Psoas muscle (tissue), 7 donors: ENCODE measurements at regions not wholly inside any gene's neighbourhood (a gene's known extent, or its start where the extent isn't known, plus 50 kb on each side); places are given as distances from the start of the nearest gene placed in this dataset.

Experiments
- ATAC-seq, 4 donors: fragments of 200-7000 bp; cut with Tn5 transposase; one replicate each; pipeline ENCODE4 v1.9.1; 2020; ENCODE audit warnings: moderate library complexity in 3 of 4, mild to moderate bottlenecking in 2 of 4
- DNase-seq, 2 donors: peaks; one replicate each; pipeline ENCODE4 v3.0.0-alpha.2; 2020
- H3K27ac ChIP-seq: fragments of 200-600 bp; one replicate; pipeline ENCODE4 v1.8.0; 2022
- H3K27me3 ChIP-seq, 3 donors: fragments of 200-600 bp in 1 of 3; one replicate each; pipeline versions ENCODE4 v1.6.1 to v1.8.0; 2013 to 2022; ENCODE audit warnings: low read length in 2 of 3, mild to moderate bottlenecking in 2 of 3, moderate library complexity in 1 of 3; ENCODE audit not compliant: insufficient read depth in 3 of 3
- H3K36me3 ChIP-seq, 2 donors: fragments of 200-600 bp in 1 of 2; one replicate each; pipeline versions ENCODE4 v1.6.1 to v1.8.0; 2013 to 2022; ENCODE audit warnings: low read depth in 1 of 2, mild to moderate bottlenecking in 1 of 2, moderate library complexity in 1 of 2; ENCODE audit not compliant: insufficient read depth in 1 of 2
- H3K4me1 ChIP-seq: fragments of 200-600 bp; one replicate; pipeline ENCODE4 v1.8.0; 2022
- H3K4me3 ChIP-seq: fragments of 200-600 bp; one replicate; pipeline ENCODE4 v1.8.0; 2022; ENCODE audit warnings: mild to moderate bottlenecking
- H3K9me3 ChIP-seq: fragments of 200-600 bp; one replicate; pipeline ENCODE4 v1.8.0; 2022
- WGBS, 3 donors: extraction: QIAGEN DNeasy Blood & Tissue Kit; methylation state at CpG; one replicate each; pipeline versions ENCODE4 v1.1.6 to v1.1.7; 2013; 5-methylcytosine and 5-hydroxymethylcytosine counted together
- intact Hi-C, 2 donors: fragments of 100-400 bp; cut with DNase I; formaldehyde crosslinking; loops; one replicate each; pipeline versions ENCODE4 v1.11.0 to v1.14.2; 2022
- TF ChIP-seq, protein P1 (sequence below): fragments of 200-600 bp; IDR thresholded peaks from one replicate; pipeline ENCODE4 v1.8.0; 2022; ENCODE audit warnings: antibody characterized with exemption
- donor health status: healthy with polysubstance abuse.
- donor health status: DM: no; HTN: no; CAD: no; lungs with moderate emphysema.
- donor health status: Bipolar disorder and iron deficiency.
- donor health status: healthy.
- donor health status: DM: yes; HTN: yes; CAD: no.
- donor health status: DM: no; HTN: no; CAD: no.
- donor health status: DM: yes; HTN: yes; CAD: no.

GRCh38 chr6:81838031-81838430 is 85.5 kb upstream of the TENT5A start:
- 93 to 95% (median 94%) methylated on average over 4 of the region's 4 CpGs for WGBS, 3 donors
- intact Hi-C loops = no loop called here
- TF ChIP-seq, protein P1, sequence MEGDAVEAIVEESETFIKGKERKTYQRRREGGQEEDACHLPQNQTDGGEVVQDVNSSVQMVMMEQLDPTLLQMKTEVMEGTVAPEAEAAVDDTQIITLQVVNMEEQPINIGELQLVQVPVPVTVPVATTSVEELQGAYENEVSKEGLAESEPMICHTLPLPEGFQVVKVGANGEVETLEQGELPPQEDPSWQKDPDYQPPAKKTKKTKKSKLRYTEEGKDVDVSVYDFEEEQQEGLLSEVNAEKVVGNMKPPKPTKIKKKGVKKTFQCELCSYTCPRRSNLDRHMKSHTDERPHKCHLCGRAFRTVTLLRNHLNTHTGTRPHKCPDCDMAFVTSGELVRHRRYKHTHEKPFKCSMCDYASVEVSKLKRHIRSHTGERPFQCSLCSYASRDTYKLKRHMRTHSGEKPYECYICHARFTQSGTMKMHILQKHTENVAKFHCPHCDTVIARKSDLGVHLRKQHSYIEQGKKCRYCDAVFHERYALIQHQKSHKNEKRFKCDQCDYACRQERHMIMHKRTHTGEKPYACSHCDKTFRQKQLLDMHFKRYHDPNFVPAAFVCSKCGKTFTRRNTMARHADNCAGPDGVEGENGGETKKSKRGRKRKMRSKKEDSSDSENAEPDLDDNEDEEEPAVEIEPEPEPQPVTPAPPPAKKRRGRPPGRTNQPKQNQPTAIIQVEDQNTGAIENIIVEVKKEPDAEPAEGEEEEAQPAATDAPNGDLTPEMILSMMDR = no peak
- Histone ChIP-seq H3K4me1 (no peaks in the 10 kb centered on the region), H3K36me3 (no peaks in the 10 kb centered on the region), H3K9me3 (no peaks in the 10 kb centered on the region), H3K4me3 (no peak overlapping the region), H3K27me3 (no peaks in the 10 kb centered on the region), H3K27ac (no peak overlapping the region)
- no peak for ATAC-seq
- DNase-seq = no peak

DNA sequence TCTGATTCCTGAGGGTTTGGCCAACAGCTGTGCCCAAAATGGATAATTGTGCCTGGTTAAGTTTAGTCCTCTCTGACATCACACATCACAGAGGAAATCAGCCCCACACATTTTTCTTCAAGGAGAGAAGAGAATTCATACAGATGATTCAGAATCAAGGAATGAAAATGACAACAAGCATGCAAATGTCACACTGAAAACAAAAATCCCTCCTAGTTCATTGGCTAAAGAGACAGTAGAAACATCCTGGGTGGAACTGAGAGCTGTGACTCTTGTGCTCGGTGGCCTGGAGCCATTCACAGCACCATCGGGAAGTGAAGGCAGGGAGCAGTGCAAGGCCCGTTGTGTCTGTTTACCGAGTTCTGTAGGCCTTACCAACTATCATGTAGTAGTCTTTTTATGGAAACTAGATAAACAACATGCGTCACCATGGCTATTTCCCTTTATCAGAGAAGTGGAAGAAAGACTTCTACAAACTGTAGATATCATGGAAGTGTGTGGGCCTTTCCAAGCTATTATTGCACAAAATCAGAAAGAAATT is 81.7 kb upstream of the TENT5A start:
- no peak overlapping the region for H3K27ac ChIP-seq
- TF ChIP-seq, protein P1 = no peak
- no peaks in the 10 kb centered on the region for H3K9me3 ChIP-seq
- H3K27me3 ChIP-seq = no peaks in the 10 kb centered on the region
- DNase-seq = no peak
- H3K4me1 ChIP-seq = no peaks in the 10 kb centered on the region
- no peaks in the 10 kb centered on the region for H3K36me3 ChIP-seq
- H3K4me3 ChIP-seq = no peak overlapping the region
- intact Hi-C loops = no loop called here
- ATAC-seq = no peak
- WGBS, 3 donors = 42 to 57% (median 44%) methylated on average over 5 of the region's 5 CpGs

DNA sequence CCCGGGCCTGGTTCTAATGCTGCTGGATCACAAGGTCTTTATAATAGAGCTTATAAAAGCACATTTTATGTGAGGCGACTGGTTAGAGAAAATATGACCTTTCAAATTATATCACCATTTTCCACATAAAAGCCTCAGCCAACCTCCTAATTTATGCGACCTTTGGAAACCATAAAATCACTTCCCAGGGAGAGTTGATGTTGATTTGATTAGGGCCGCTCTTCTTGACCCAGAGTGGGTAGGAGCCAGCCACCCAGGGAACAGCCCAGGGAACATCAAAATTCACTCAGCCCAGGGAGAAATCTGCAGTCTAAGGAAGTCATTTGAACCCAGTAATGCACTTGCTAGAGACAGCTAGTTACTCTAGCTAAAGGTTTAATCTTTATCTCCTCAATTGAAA is 79.8 kb upstream of the TENT5A start:
- Histone ChIP-seq H3K9me3 (no peaks in the 10 kb centered on the region), H3K27ac (no peak overlapping the region), H3K4me3 (no peak overlapping the region), H3K27me3 (no peaks in the 10 kb centered on the region), H3K4me1 (no peaks in the 10 kb centered on the region), H3K36me3 (no peaks in the 10 kb centered on the region)
- ATAC-seq (no peak), DNase-seq (no peak)
- 60 to 68% (median 62%) methylated on average over 4 of the region's 4 CpGs for WGBS, 3 donors
- TF ChIP-seq, protein P1 = no peak
- intact Hi-C loops = no loop called here

DNA sequence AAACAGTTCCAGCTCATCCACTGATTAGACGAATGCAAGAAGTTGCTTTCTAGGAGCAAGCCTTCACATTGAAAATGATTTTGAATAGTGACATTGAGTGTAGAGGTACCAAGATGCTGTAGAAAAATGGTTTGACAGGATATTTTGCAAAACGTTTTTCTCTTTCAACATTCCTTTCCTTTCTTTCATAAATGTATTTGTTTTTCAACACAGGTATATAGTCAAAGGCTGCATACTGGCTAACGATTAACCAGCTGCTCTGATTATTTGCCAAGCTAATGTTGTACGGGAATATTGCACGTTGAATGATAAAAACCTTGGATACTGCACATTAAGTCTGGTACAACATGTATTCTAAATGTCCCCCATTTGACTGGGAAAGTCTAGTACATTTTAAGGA is 78.8 kb upstream of the TENT5A start:
- WGBS, 3 donors = 44 to 58% (median 49%) methylated on average over 5 of the region's 5 CpGs
- Histone ChIP-seq H3K4me1 (no peaks in the 10 kb centered on the region), H3K4me3 (no peak overlapping the region), H3K27me3 (no peaks in the 10 kb centered on the region), H3K36me3 (no peaks in the 10 kb centered on the region), H3K9me3 (peaks cover 10% of the 10 kb centered on the region), H3K27ac (no peak overlapping the region)
- DNase-seq (no peak), ATAC-seq (no peak)
- intact Hi-C loops = no loop called here
- TF ChIP-seq, protein P1 = no peak

- WGBS, 3 donors = 0% methylated on average over 1 of the region's 1 CpG
- ATAC-seq (no peak), DNase-seq (no peak)
- Histone ChIP-seq H3K4me1 (no peaks in the 10 kb centered on the region), H3K27ac (no peak overlapping the region), H3K9me3 (peaks cover 12% of the 10 kb centered on the region), H3K4me3 (no peak overlapping the region), H3K36me3 (no peaks in the 10 kb centered on the region), H3K27me3 (no peaks in the 10 kb centered on the region)
- intact Hi-C loops = no loop called here
- TF ChIP-seq, protein P1 = no peak
These were observed 74.3 kb upstream of the TENT5A start for GRCh38 chr6:81826784-81827183.
